ENCODE measurements at regions not wholly inside any gene's neighbourhood (a gene's known extent, or its start where the extent isn't known, plus 50 kb on each side); places are given as distances from the start of the nearest gene placed in this dataset.

GRCh38 chr9:85268131-85268530 lies 473.6 kb downstream of the AGTPBP1 start:
- H3K56ac ChIP-seq (ENCODE audit: extremely low read depth, insufficient read depth, low read length) = no peak overlapping the region
- no peaks in the 10 kb centered on the region for H3K27me3 ChIP-seq (ENCODE audit: control insufficient read depth, insufficient read depth, low read length)
- H3K36me3 ChIP-seq (ENCODE audit: control insufficient read depth, insufficient read depth, low read length) = no peaks in the 10 kb centered on the region
- H3K9me1 ChIP-seq (ENCODE audit: insufficient read depth, low read length) = no peaks in the 10 kb centered on the region
- dilution Hi-C loops (cut with HindIII; ENCODE audit: low sequenced_read_pairs, unreplicated experiment) = no loop called here
- DNase-seq (no peak), ATAC-seq (ENCODE audit: low read depth) (no peak)
- no peak overlapping the region for H4K91ac ChIP-seq (ENCODE audit: insufficient read depth, low read depth, low read length)
- H3K4me1 ChIP-seq (ENCODE audit: control insufficient read depth, insufficient read depth, low read length) = no peaks in the 10 kb centered on the region
- H3K4me3 ChIP-seq (ENCODE audit: insufficient read depth, low read depth, low read length) = no peak overlapping the region
- no peak overlapping the region for H4K5ac ChIP-seq (ENCODE audit: low read depth, low read length)
- no peak overlapping the region for H2AK5ac ChIP-seq (ENCODE audit: low read depth, low read length)
- H3K9ac ChIP-seq (ENCODE audit: low read depth, low read length) = no peak overlapping the region
- ChIA-PET POLR2A (ENCODE audit: unreplicated experiment) (no interaction called here), CTCF (no interaction called here)
- H2AK9ac ChIP-seq (replicated peaks; ENCODE audit: low read depth, low read length, poor library complexity) = no peak overlapping the region
- no peak overlapping the region for H2BK120ac ChIP-seq (ENCODE audit: low read depth, low read length)
- no peak overlapping the region for H2BK15ac ChIP-seq (ENCODE audit: low read depth, low read length)
- peaks cover 11% of the 10 kb centered on the region for H3K9me3 ChIP-seq (ENCODE audit: control insufficient read depth, insufficient read depth, low read length)
- H3K18ac ChIP-seq (ENCODE audit: low read depth, low read length) = no peak overlapping the region
- no peak overlapping the region for H3K23ac ChIP-seq (ENCODE audit: low read depth, low read length)
- H3K4me2 ChIP-seq (ENCODE audit: low read depth, low read length) = no peak overlapping the region
- H4K20me1 ChIP-seq (ENCODE audit: insufficient read depth, low read length) = no peaks in the 10 kb centered on the region
- no peaks in the 10 kb centered on the region for H3K79me1 ChIP-seq (ENCODE audit: low read depth in 1 of 2, low read length in 2 of 2)
- H2BK20ac ChIP-seq (ENCODE audit: low read depth, low read length) = no peak overlapping the region
- H2BK5ac ChIP-seq (ENCODE audit: low read depth, low read length, poor library complexity, severe bottlenecking) = no peak overlapping the region
- TF ChIP-seq POLR2A (IDR thresholded peaks at IDR 0.05; ENCODE audit: low read depth, low read length) = no peak
- TF ChIP-seq CHD1 (IDR thresholded peaks at IDR 0.05; ENCODE audit: low read depth, low read length) = no peak
- no peak for TF ChIP-seq RAD21 (IDR thresholded peaks at IDR 0.05; ENCODE audit: low read length)
- no peak for TF ChIP-seq BHLHE40 (IDR thresholded peaks at IDR 0.05; ENCODE audit: low read depth, low read length)
- H3K27ac ChIP-seq (ENCODE audit: insufficient read depth, low read length) = no peak overlapping the region
- no peak overlapping the region for H2AFZ ChIP-seq (replicated peaks; ENCODE audit: low read length, poor library complexity)
- no TSS peak for BruUV-seq (replicated peaks)
- no peak overlapping the region for H4K8ac ChIP-seq (ENCODE audit: low read depth in 2 of 2, low read length in 2 of 2)
- no peak overlapping the region for H3K4ac ChIP-seq (ENCODE audit: low read depth, low read length)
- in situ Hi-C loops (cut with MboI; ENCODE audit: low sequenced_read_pairs) = no loop called here
- WGBS, 2 experiments (ENCODE audit: extremely low coverage in 2 of 2, insufficient read length in 1 of 2) = no CpG with 5 or more reads among the region's 1 CpG
- no peak overlapping the region for H3K14ac ChIP-seq (replicated peaks; ENCODE audit: low read depth, low read length)
- intact Hi-C loops (cut with micrococcal nuclease) = no loop called here
